Hepatocyte (in vitro differentiated cells): ENCODE measurements at regions not wholly inside any gene's neighbourhood (a gene's known extent, or its start where the extent isn't known, plus 50 kb on each side); places are given as distances from the start of the nearest gene placed in this dataset.

Experiments
- CTCF ChIP-seq: fragments of 200-600 bp; sonication (generic); IDR thresholded peaks from 2 replicates; pipeline ENCODE4 v1.5.1; 2016; ENCODE audit warnings: antibody characterized with exemption, mild to moderate bottlenecking; ENCODE audit not compliant: poor library complexity
- EZH2 ChIP-seq: fragments of 200-600 bp; sonication (generic); IDR thresholded peaks from 2 replicates; pipeline ENCODE4 v1.6.1; 2016; ENCODE audit warnings: antibody characterized with exemption, mild to moderate bottlenecking, borderline replicate concordance
- EZH2phosphoT487 ChIP-seq: fragments of 200-600 bp; sonication (generic); IDR thresholded peaks from one replicate; pipeline ENCODE4 v1.6.1; 2018; ENCODE audit warnings: antibody characterized with exemption, mild to moderate bottlenecking, low read depth, moderate library complexity; ENCODE audit not compliant: unreplicated experiment, severe bottlenecking

GRCh38 chr1:189986516-189986915 lies 491.1 kb downstream of the BRINP3 start:
- TF ChIP-seq CTCF (no peak), EZH2phosphoT487 (no peak), EZH2 (no peak)
